Fibroblast of lung (primary cell): ENCODE measurements at regions not wholly inside any gene's neighbourhood (a gene's known extent, or its start where the extent isn't known, plus 50 kb on each side); places are given as distances from the start of the nearest gene placed in this dataset.
A peak's percentile ranks its signal among the peaks of the same experiment; 100 is the strongest.

Experiments
- DNase-seq, 2 donors: peaks; one replicate each; pipeline versions ENCODE4 v3.0.0 to v3.0.0-alpha.2; 2010; ENCODE audit warnings: low read depth in 2 of 2
- H2AFZ ChIP-seq: 2 replicates; pipeline ENCODE4 v1.5.1; 2012; ENCODE audit warnings: low read length, control low read depth, inconsistent platforms
- H3K27ac ChIP-seq: 2 replicates; pipeline ENCODE4 v1.5.1; 2011; ENCODE audit warnings: low read length, control low read depth; ENCODE audit not compliant: insufficient read depth
- H3K27me3 ChIP-seq: 2 replicates; pipeline ENCODE4 v1.5.1; 2011; ENCODE audit warnings: mild to moderate bottlenecking, low read length; ENCODE audit not compliant: control insufficient read depth, insufficient read depth
- H3K36me3 ChIP-seq: 2 replicates; pipeline ENCODE4 v1.5.1; 2011; ENCODE audit warnings: low read length; ENCODE audit not compliant: control insufficient read depth, insufficient read depth
- H3K4me1 ChIP-seq: 2 replicates; pipeline ENCODE4 v1.5.1; 2011; ENCODE audit warnings: low read length; ENCODE audit not compliant: control insufficient read depth, insufficient read depth; ENCODE audit errors: extremely low read depth
- H3K4me2 ChIP-seq: 2 replicates; pipeline ENCODE4 v1.5.1; 2011; ENCODE audit warnings: low read length, control low read depth; ENCODE audit not compliant: insufficient read depth; ENCODE audit errors: extremely low read depth
- H3K4me3 ChIP-seq, 4 experiments: fragments of 200-600 bp in 1 of 4; sonication (generic) in 1 of 4; replicated peaks in 1 of 4; 2 replicates each; pipeline ENCODE4 v1.5.1; 2011 to 2016; ENCODE audit warnings: low read length in 4 of 4, low read depth in 3 of 4, mild to moderate bottlenecking in 3 of 4, control low read depth in 2 of 4, inconsistent platforms in 1 of 4, mixed read lengths in 1 of 4; ENCODE audit not compliant: insufficient read depth in 1 of 4; ENCODE audit errors: control extremely low read depth in 1 of 4
- H3K79me2 ChIP-seq: 2 replicates; pipeline ENCODE4 v1.5.1; 2012; ENCODE audit warnings: mild to moderate bottlenecking, low read length, inconsistent platforms; ENCODE audit not compliant: control insufficient read depth, insufficient read depth
- H3K9ac ChIP-seq: 2 replicates; pipeline ENCODE4 v1.5.1; 2011; ENCODE audit warnings: mild to moderate bottlenecking, low read length, control low read depth; ENCODE audit not compliant: insufficient read depth
- H3K9me3 ChIP-seq: 2 replicates; pipeline ENCODE4 v1.5.1; 2012; ENCODE audit warnings: low read depth, low read length; ENCODE audit not compliant: control insufficient read depth, insufficient read depth
- H4K20me1 ChIP-seq: 2 replicates; pipeline ENCODE4 v1.5.1; 2011; ENCODE audit warnings: low read length; ENCODE audit not compliant: control insufficient read depth, insufficient read depth; ENCODE audit errors: extremely low read depth
- CTCF ChIP-seq, 2 donors: IDR thresholded peaks in 1 of 2; conservative IDR thresholded peaks in 1 of 2; 1 replicate in 1 of 2; 2 replicates in 1 of 2; pipeline ENCODE4 v1.5.1; 2011 to 2012; ENCODE audit warnings: low read length in 2 of 2, control low read depth in 1 of 2, inconsistent platforms in 1 of 2, low read depth in 1 of 2, mild to moderate bottlenecking in 1 of 2
- EZH2 ChIP-seq: IDR thresholded peaks from 2 replicates; pipeline ENCODE4 v1.5.1; 2012; ENCODE audit warnings: low read length, control low read depth, mild to moderate bottlenecking; ENCODE audit errors: missing control alignments

- peak overlapping the region; percentile 83 for H3K4me2 ChIP-seq
- DNase-seq = no peak
- no peaks in the 10 kb centered on the region for H3K79me2 ChIP-seq
- no peak overlapping the region for H3K27ac ChIP-seq
- no peak overlapping the region for H3K9ac ChIP-seq
- H3K4me3 ChIP-seq = no peak overlapping the region
- no peak overlapping the region for H2AFZ ChIP-seq
- H3K27me3 ChIP-seq = no peaks in the 10 kb centered on the region
- no peaks in the 10 kb centered on the region for H3K36me3 ChIP-seq
- peaks cover 2% of the 10 kb centered on the region for H3K4me1 ChIP-seq
- TF ChIP-seq EZH2 (no peak), CTCF (conservative IDR thresholded peaks at IDR 0.05 in 1 of 2, IDR thresholded peaks at IDR 0.05 in 1 of 2; ENCODE audit: low read depth in 1 of 2, low read length in 2 of 2) (no peak)
- H4K20me1 ChIP-seq = no peaks in the 10 kb centered on the region
- H3K9me3 ChIP-seq = no peaks in the 10 kb centered on the region
Measured at GRCh38 chr21:28110716-28111115, 882.0 kb downstream of the LTN1 start.

- Histone ChIP-seq H4K20me1 (no peaks in the 10 kb centered on the region), H3K4me1 (peaks cover 2% of the 10 kb centered on the region), H2AFZ (no peak overlapping the region), H3K4me2 (no peak overlapping the region), H3K4me3 (no peak overlapping the region), H3K36me3 (no peaks in the 10 kb centered on the region), H3K27me3 (no peaks in the 10 kb centered on the region), H3K27ac (no peak overlapping the region), H3K9ac (no peak overlapping the region), H3K79me2 (no peaks in the 10 kb centered on the region), H3K9me3 (no peaks in the 10 kb centered on the region)
- DNase-seq = no peak
- TF ChIP-seq EZH2 (no peak), CTCF (conservative IDR thresholded peaks at IDR 0.05 in 1 of 2, IDR thresholded peaks at IDR 0.05 in 1 of 2; ENCODE audit: low read depth in 1 of 2, low read length in 2 of 2) (no peak)
Measured at GRCh38 chr21:28110074-28110473, 882.6 kb downstream of the LTN1 start.

- no peaks in the 10 kb centered on the region for H4K20me1 ChIP-seq
- no peak overlapping the region for H3K4me3 ChIP-seq
- H3K36me3 ChIP-seq = no peaks in the 10 kb centered on the region
- no peaks in the 10 kb centered on the region for H3K9me3 ChIP-seq
- no peak for TF ChIP-seq CTCF (conservative IDR thresholded peaks at IDR 0.05 in 1 of 2, IDR thresholded peaks at IDR 0.05 in 1 of 2; ENCODE audit: low read depth in 1 of 2, low read length in 2 of 2)
- TF ChIP-seq EZH2 = no peak
- H3K9ac ChIP-seq = no peak overlapping the region
- no peaks in the 10 kb centered on the region for H3K27me3 ChIP-seq
- no peaks in the 10 kb centered on the region for H3K4me1 ChIP-seq
- no peaks in the 10 kb centered on the region for H3K79me2 ChIP-seq
- H3K27ac ChIP-seq = no peak overlapping the region
- H2AFZ ChIP-seq = no peak overlapping the region
- H3K4me2 ChIP-seq = no peak overlapping the region
- DNase-seq = no peak
Measured at GRCh38 chr21:28106370-28106890, 886.2 kb downstream of the LTN1 start.
